ENCODE measurements at regions not wholly inside any gene's neighbourhood (a gene's known extent, or its start where the extent isn't known, plus 50 kb on each side); places are given as distances from the start of the nearest gene placed in this dataset.
"Not testable (repeated sequence)": the region's sequence is repeated elsewhere in the genome, so short reads cannot be mapped to it uniquely, and the experiment has no call there.

DNA sequence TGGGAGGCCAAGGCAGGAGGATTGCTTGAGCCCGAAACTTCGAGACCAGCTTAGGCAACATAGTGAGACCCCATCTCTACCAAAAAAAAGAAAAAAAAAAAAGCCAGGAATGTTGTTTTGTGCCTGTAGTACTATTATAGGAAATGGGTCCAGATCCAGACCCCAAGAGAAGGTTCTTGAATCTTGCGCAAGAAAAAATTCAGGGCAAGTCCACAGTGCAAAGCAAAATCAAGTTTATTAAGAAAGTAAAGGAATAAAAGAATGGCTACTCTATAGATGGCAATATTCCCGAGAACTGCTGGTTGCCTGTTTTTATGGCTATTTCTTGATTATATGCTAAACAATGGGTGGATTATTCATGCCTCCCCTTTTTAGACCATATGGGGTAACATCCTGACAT is 51.2 kb upstream of the RDX start:
- no peak for DNase-seq (ENCODE audit: low read depth, low spot score)

DNA sequence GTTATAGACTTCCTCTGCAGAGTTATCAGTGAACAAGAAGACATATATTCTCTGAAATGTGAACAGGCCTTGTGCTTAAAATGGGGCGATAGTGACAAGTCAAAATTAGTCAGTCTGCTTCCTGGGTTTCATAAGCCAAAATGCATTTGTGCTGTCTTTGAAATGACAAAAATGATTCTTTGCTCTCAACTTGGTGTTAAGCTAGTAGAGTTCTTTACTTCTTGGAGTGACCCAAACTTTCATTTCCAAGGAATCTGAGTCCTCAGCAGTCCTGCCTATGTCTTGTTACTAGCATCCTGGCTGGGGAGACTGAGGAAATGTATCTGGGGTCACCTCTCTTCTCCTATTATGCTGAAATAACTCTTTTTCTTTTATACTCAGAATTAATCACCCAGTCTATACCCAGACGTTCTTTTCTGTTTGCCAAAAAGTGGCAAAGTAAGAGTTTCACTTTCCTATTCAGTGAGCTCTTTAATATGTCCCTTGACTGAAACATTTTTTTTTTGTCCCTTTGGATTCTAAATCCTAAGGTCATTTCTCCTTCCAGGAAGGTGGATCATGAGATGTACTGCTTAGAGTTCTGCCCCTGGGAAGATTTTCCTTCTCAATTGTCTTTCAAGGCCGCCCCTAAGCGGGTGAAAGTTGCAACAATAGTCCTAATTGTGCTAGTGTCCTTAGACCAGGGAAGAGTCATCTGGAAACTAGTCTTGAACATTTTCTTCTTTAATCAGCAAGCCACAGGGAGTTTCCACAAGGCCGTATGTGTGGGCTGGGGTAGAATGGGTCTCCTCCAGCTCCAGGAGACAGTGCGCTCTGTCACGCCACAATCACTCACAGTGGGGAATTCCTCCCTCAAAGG is 53.0 kb upstream of the RDX start:
- peak; percentile 55 for DNase-seq (ENCODE audit: low read depth, low spot score)

DNA sequence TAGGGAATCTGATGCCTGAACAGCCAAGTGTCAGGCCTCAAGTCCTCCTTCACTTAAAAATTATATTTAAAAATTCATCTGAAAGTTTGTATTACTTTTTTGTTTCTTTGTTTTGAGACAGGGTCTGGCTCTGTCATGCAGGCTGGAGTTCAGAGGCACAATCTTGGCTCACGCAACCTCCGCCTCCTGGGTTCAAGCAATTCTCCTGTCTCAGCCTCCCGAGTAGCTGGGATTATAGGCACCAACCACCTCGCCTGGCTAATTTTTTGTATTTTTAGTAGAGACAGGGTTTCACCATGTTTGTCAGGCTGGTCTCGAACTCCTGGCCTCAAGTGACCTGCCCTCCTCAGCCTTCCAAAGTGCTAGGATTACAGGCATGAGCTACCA is 53.6 kb upstream of the RDX start:
- DNase-seq (ENCODE audit: low read depth, low spot score): not testable (repeated sequence)

DNA sequence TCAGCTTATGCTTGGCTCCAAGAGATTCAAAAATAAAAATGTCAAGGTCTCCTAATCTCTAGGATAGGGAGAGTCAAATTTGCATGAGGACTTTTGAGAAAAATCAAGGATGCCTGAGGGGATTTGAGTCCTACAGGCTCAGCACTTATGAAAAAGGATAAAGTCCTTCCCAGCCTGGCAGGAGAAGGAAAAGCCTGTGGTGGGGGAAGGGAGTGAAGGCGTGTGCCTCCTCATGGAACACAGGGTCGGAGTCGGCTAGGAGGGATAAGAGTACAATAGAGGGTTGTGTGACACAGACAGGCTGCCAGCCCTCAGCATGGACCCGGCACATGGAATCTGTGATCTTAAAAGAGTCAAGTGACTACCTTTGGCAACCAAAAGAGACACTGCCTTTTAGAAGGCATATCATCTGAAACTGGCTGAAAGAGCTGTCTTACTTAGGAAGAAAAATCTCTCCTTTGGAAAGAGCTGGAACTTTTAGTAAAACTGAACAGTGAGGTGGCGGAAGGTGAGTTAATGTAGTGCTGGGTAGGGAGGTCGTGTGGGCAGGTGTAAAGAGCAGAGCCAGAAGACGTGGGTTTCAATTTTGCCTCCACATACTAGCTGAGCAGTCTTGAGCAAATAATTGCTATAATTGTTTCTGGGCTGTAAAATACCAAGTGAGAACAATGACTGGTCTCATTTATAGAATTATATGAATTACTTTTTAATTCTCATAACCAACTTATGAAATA is 58.8 kb upstream of the RDX start:
- peak; percentile 16 for DNase-seq (ENCODE audit: low read depth, low spot score)

- peak; percentile 61 for DNase-seq (ENCODE audit: low read depth, low spot score)
These were observed 60.6 kb upstream of the RDX start for GRCh38 chr11:110356762-110357671.

DNA sequence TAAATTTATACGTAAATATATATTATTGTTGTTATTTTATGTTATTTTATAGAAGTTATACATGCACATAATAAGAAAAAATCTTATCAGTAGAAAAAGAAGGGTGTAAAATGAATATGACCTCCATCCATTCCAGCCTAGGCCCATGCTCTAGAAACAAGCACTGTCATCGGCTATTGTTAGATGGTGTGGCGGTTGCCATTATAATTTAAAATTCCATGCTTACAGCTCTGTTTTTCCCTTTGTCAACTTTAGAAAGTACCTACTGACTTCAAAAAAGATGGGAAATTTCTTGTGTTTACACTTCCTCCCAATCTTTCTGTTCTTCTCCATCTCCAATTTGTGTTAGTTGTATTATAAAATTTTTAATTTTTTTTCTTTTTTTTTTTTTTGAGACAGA is 61.9 kb upstream of the RDX start:
- no peak for DNase-seq (ENCODE audit: low read depth, low spot score)

- DNase-seq (ENCODE audit: low read depth, low spot score): not testable (repeated sequence)
These were observed 64.5 kb upstream of the RDX start for GRCh38 chr11:110360781-110361408.

DNA sequence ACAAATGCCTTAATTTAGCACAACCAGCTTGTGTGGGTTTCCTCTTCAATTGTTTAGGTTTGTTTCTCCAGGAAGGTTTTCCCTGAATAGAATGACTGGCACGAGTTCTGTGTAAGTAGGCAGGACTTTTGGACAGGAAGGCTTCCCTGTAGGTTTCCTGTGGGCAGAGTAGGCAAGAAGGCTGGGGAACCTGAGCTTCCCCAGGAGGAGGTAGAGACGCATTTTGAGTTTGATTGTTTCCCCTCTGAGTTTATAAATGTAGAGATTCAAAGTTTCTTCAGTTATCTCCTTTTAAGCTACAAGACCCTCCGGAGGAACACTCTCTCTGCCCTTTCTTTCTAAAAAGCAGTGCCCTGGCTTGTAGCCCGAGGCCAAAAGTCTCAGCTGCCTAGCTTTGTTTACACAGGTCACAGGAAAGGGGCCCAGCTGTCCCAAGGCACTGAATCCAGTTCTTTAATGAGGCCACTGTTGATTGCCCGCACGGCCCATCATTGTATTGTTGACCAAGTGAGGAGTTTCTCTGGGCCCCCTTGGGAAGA is 66.6 kb upstream of the RDX start:
- DNase-seq (ENCODE audit: low read depth, low spot score): peak; percentile 31

DNA sequence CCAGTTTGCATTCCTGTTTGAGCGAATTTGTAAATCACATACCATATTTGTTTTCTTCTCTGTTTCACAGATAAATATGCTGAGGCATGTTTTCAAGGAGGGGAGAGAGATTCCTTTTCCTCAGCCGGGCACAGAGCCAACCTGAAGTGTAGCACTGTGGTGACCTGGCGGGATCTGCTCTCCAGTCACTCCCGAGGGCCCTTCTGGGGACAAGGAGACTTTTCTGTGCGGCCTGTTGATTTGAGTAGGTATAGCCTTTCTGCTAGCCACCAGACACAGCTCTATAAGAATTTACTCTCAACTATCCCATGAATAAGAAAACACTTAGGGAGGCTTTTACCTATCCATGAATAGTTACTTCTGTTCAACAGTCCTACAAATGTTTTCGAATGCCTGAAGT is 63.5 kb upstream of the FDX1 start:
- peak; percentile 81 for DNase-seq (ENCODE audit: low read depth, low spot score)

GRCh38 chr11:110367571-110367970 is 62.2 kb upstream of the FDX1 start:
- DNase-seq (ENCODE audit: low read depth, low spot score): no peak

GRCh38 chr11:110371084-110371483 is 58.7 kb upstream of the FDX1 start:
- no peak for DNase-seq (ENCODE audit: low read depth, low spot score)

- peak; percentile 45 for DNase-seq (ENCODE audit: low read depth, low spot score)
These were observed 56.6 kb upstream of the FDX1 start for GRCh38 chr11:110373051-110373702.

DNA sequence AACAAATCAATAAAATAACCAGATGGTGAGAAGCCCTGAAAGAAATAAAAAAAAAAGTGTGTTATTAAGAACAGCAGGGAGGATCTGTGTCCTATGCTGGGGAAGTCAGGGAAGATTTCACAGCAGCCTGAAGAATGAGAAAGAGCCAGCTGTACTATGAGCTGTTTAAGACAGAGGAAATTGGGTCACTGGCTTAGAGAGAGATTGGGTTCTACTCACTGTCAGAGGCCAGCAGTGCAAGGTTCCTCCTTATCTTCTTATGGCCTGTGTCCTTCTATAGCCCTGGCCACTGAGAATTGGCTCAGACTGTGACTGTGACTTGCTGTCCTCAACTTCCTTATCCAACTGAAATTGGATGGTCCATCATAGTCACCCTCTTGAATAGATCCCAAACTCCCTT is 54.8 kb upstream of the FDX1 start:
- DNase-seq (ENCODE audit: low read depth, low spot score): no peak

- no peak for DNase-seq (ENCODE audit: low read depth, low spot score)
These were observed 54.4 kb upstream of the FDX1 start for GRCh38 chr11:110375351-110375750.

GRCh38 chr11:110376021-110376420 is 53.7 kb upstream of the FDX1 start:
- no peak for DNase-seq (ENCODE audit: low read depth, low spot score)

DNA sequence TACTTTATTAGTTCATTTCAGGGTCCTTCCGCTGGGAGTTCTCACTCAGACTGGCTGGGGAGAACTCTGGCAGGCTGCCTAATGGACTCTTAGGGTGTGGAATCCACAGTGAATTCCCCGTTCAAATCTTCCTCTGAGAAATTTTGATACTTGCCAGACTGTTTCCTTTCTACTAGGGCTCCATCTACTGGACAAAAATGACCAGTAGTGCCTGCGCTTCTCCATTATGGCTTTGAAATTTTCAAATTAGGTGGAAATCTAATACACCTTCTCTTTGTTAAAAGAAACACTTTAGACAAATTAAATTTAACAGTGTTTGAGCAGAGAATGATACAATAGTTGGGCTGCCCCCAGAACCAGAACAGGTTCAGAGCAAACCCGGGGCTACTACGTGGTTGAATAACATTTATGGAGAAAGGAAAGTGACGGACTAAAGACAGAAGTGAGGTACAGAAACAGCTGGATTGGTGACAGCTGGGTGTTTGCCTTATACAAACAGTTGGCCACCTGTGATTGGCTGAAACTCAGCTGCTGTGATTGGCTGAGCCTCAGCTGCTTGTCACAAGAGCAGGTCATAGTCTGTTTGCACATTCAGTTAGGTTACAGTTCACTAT is 52.9 kb upstream of the FDX1 start:
- DNase-seq (ENCODE audit: low read depth, low spot score): peak; percentile 96

DNA sequence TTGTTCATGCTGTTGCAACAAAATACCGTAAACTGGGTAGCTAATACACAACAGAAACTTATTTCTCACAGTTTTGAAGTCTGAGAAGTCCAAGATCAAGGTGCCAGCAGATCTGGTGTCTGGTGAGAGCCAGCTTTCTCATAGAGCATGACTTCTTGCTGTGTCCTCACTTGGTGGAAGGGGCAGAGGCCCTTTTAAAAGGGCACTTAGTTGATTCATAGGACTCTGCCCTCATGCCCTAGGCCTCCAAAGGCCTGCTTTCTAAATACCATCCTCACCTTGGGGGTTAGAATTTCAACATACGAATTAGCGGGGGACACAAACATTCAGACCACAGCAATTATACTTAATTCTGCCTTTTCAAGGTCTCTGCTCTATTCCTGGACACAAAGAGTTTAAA is 52.3 kb upstream of the FDX1 start:
- DNase-seq (ENCODE audit: low read depth, low spot score): no peak

GRCh38 chr11:110379261-110379660 is 50.5 kb upstream of the FDX1 start:
- DNase-seq (ENCODE audit: low read depth, low spot score): no peak

- DNase-seq (ENCODE audit: low read depth, low spot score): no peak
These were observed 49.8 kb upstream of the FDX1 start for GRCh38 chr11:110379936-110380335.

Data from astrocyte of the hippocampus (primary cell).